ENCODE measurements at regions not wholly inside any gene's neighbourhood (a gene's known extent, or its start where the extent isn't known, plus 50 kb on each side); places are given as distances from the start of the nearest gene placed in this dataset.

GRCh38 chr4:151931563-151931962 is 170.8 kb upstream of the GATB start:
- no peak for TF ChIP-seq CTCF (conservative IDR thresholded peaks at IDR 0.05; ENCODE audit: low read depth, low read length)
- no peak for TF ChIP-seq EZH2phosphoT487 (IDR thresholded peaks at IDR 0.05; ENCODE audit: borderline replicate concordance, low read length)

Data from PC-3 (cell line).